H7 (cell line): ENCODE measurements at regions not wholly inside any gene's neighbourhood (a gene's known extent, or its start where the extent isn't known, plus 50 kb on each side); places are given as distances from the start of the nearest gene placed in this dataset.

Source experiments
- DNase-seq: peaks from one replicate; pipeline ENCODE4 v3.0.0; 2012
- H3K27me3 ChIP-seq: 2 replicates; pipeline ENCODE4 v1.6.0; 2011; ENCODE audit warnings: mild to moderate bottlenecking, low read length; ENCODE audit not compliant: control insufficient read depth, insufficient read depth
- H3K36me3 ChIP-seq: replicated peaks from 2 replicates; pipeline ENCODE4 v1.5.1; 2011; ENCODE audit warnings: low read length; ENCODE audit not compliant: control insufficient read depth, insufficient read depth
- H3K4me3 ChIP-seq: 2 replicates; pipeline ENCODE4 v1.5.1; 2011; ENCODE audit warnings: low read depth, mild to moderate bottlenecking, control low read depth, low read length, moderate library complexity; ENCODE audit not compliant: insufficient read depth

- no peaks in the 10 kb centered on the region for H3K36me3 ChIP-seq
These were observed 60.4 kb upstream of the COPS8 start for GRCh38 chr2:237025090-237025865.

GRCh38 chr2:237026981-237027711 is 58.5 kb upstream of the COPS8 start:
- no peak overlapping the region for H3K4me3 ChIP-seq
- H3K27me3 ChIP-seq, result no peaks in the 10 kb centered on the region
- H3K36me3 ChIP-seq, result no peaks in the 10 kb centered on the region
- peak; percentile 74 for DNase-seq

More at GRCh38 chr2:237025090-237025865, 60.4 kb upstream of the COPS8 start:
- Histone ChIP-seq H3K27me3 (no peaks in the 10 kb centered on the region), H3K4me3 (no peak overlapping the region)
- no peak for DNase-seq

GRCh38 chr2:237027712-237028029 is 58.0 kb upstream of the COPS8 start:
- DNase-seq, result no peak
- no peak overlapping the region for H3K4me3 ChIP-seq
- no peaks in the 10 kb centered on the region for H3K27me3 ChIP-seq
- no peaks in the 10 kb centered on the region for H3K36me3 ChIP-seq

GRCh38 chr2:237030382-237030781 is 55.3 kb upstream of the COPS8 start:
- Histone ChIP-seq H3K4me3 (no peak overlapping the region), H3K27me3 (no peaks in the 10 kb centered on the region), H3K36me3 (no peaks in the 10 kb centered on the region)
- DNase-seq, result no peak

GRCh38 chr2:237033536-237034060 is 52.1 kb upstream of the COPS8 start:
- Histone ChIP-seq H3K36me3 (no peaks in the 10 kb centered on the region), H3K27me3 (no peaks in the 10 kb centered on the region), H3K4me3 (no peak overlapping the region)
- no peak for DNase-seq

- Histone ChIP-seq H3K27me3 (no peaks in the 10 kb centered on the region), H3K4me3 (no peak overlapping the region), H3K36me3 (no peaks in the 10 kb centered on the region)
- no peak for DNase-seq
These were observed 49.8 kb upstream of the COPS8 start for GRCh38 chr2:237035781-237036475.
